Stimulated activated CD8-positive, alpha-beta memory T cell treated with anti-CD3 and anti-CD28 coated beads, Interleukin-15, amount 100 ng/mL, for 24 hours (primary cell): ENCODE measurements at regions not wholly inside any gene's neighbourhood (a gene's known extent, or its start where the extent isn't known, plus 50 kb on each side); places are given as distances from the start of the nearest gene placed in this dataset.
"Not testable (repeated sequence)": the region's sequence is repeated elsewhere in the genome, so short reads cannot be mapped to it uniquely, and the experiment has no call there.

Experiments used
- DNase-seq: peaks from one replicate; pipeline ENCODE4 v3.0.0-alpha.2; 2020; ENCODE audit warnings: low read depth

DNA sequence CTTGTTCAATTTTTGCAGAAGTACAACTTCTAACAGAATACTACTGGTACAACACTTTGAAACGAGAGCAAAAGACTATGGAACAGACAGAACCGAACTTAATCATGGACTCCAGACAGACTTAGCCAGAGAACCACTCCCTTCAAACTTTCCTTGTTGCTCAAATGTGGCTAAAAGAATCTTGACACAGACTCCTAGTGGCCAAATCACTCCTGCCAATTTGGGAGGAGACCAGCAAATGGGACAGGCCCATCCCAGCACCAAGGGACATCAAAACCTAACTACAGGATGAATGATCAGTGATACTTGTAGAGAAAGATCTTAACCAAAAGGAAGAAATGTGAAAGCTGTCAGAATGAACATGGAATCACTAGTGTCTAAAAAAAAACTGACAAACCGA lies 154.0 kb downstream of the MATN1 start:
- DNase-seq, result no peak

GRCh38 chr1:30562559-30562958 lies 160.8 kb downstream of the MATN1 start:
- no peak for DNase-seq

- no peak for DNase-seq
These were observed 171.8 kb downstream of the MATN1 start for GRCh38 chr1:30551603-30552002.

GRCh38 chr1:30550365-30551220 lies 172.8 kb downstream of the MATN1 start:
- DNase-seq, result no peak

GRCh38 chr1:30549872-30550271 lies 173.5 kb downstream of the MATN1 start:
- DNase-seq, result not testable (repeated sequence)

GRCh38 chr1:30548294-30548693 lies 175.1 kb downstream of the MATN1 start:
- DNase-seq, result no peak

- DNase-seq, result not testable (repeated sequence)
These were observed 176.1 kb downstream of the MATN1 start for GRCh38 chr1:30547326-30547725.

- DNase-seq, result no peak
These were observed 178.0 kb downstream of the MATN1 start for GRCh38 chr1:30545365-30545764.

DNA sequence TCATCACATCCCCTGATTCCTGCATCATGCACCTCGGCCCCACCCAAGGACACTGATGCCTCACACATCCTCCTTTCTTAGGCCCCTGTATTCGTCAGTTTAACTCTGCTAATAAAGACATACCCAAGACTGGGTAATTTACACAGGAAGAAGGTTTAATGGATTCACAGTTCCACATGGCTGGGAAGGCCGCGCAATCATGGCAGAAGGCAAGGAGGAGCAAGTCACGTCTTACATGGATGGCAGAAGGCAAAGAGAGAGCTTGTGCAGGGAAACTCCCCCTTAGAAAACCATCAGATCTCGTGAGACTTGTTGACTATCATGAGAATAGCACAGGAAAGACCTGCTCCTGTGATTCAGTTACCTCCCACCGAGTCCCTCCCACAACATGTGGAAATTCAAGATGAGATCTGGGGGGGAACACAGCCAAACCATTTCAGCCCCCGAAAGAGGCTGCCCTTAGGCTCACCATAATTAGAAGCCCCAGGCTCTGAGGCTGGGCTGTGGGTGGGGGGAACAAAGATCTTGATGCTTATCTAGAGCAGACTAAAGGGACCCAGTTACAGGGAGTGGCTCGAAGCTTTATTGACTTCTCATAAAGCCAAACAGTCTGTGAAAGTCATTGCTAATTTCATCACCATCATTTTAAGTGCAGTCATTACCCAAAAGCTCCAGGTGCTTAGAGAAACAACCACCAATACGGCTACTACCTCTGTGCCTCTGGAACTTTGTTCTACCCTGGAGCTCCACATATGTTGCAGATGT lies 181.5 kb downstream of the MATN1 start:
- DNase-seq, result no peak

DNA sequence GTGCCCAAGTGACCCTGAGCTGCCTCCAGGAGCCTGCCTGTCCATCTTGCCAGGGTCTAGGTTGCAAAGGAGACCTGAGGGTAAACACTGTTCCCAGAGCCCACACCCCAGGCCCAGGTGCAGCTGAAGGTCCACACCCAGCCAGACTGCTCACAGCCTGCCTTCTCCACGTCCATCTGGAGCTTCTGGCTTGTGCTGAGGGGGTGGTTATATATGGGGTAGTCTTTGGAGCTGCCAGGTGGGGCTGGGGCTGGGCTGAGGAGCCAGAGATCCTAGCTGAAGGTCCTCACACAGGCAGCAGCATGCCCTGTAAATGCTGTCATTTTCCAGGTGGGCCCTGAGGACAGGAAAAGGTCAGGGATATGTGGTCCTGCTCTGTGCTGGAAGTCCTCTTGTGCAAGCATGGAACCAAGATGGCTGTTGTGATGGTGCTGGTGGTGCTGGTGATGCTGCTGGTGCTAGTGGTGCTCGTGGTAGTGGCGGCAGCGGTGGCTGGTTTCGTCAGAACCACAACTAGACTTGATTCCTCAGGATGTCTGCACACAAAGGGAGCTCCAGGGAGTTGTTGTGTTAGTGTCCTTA lies 182.7 kb downstream of the MATN1 start:
- DNase-seq, result no peak

DNA sequence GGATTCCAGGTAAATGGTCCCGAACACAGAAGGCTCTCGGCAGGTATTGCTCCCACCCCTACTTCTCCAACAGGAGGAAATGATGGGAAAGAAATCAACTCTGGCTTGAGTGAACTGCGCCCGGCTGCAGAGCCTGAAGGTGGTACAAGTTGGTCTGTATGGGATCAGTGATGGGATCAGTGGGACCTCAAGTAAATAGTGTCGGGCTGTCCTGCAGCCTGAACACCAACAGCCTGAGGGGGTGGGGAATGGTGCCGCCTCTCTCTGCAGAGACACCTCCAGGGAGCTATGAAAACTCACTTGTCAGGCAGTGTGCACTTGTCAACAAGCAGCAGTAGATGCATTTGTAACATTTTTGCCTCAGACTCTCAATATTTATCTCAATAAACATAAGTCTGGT lies 183.5 kb downstream of the MATN1 start:
- DNase-seq, result no peak

GRCh38 chr1:30538993-30539867 lies 184.2 kb downstream of the MATN1 start:
- no peak for DNase-seq

- DNase-seq, result no peak
These were observed 185.0 kb downstream of the MATN1 start for GRCh38 chr1:30538226-30538992.

DNA sequence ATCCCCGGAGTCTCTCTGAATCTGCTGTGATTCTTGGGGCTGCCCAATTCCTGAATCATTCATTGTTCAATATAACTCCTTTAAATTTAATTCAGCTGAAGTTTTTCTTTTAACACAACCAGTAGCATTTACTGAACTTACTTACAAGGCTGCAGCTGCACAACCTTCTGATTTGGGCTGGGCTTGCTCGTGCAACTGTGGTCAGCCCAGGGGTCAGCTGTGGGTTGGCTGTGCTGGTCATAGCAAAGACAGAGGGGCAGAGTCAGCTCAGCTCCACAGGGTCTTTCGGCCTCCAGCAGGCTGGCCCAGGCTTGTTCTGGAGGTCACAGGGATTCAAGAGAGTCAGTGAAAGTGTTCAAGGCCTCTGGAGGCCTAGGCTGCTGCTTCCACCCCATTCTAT lies 186.1 kb downstream of the MATN1 start:
- no peak for DNase-seq

DNA sequence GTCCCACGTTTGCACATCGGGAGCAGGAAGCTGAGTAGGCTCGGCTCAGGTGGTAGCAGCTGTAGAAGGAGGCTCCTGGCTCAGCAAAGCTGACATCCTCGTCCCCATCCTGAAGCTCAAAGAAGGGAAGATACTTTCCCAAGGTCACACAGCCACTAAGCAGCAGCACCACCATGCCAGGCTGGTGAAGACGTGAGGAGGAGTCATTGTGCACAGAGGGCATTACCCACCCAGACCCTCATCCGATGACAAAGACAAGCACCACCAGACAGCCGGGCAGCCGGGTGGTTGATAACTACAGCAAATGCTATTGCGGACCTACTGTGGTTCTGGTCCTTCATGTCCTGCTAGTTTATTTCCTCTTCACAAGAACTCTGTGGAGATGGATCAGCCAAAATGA lies 186.9 kb downstream of the MATN1 start:
- no peak for DNase-seq

- DNase-seq, result no peak
These were observed 187.6 kb downstream of the MATN1 start for GRCh38 chr1:30535595-30536325.

- no peak for DNase-seq
These were observed 188.8 kb downstream of the MATN1 start for GRCh38 chr1:30534551-30534940.

DNA sequence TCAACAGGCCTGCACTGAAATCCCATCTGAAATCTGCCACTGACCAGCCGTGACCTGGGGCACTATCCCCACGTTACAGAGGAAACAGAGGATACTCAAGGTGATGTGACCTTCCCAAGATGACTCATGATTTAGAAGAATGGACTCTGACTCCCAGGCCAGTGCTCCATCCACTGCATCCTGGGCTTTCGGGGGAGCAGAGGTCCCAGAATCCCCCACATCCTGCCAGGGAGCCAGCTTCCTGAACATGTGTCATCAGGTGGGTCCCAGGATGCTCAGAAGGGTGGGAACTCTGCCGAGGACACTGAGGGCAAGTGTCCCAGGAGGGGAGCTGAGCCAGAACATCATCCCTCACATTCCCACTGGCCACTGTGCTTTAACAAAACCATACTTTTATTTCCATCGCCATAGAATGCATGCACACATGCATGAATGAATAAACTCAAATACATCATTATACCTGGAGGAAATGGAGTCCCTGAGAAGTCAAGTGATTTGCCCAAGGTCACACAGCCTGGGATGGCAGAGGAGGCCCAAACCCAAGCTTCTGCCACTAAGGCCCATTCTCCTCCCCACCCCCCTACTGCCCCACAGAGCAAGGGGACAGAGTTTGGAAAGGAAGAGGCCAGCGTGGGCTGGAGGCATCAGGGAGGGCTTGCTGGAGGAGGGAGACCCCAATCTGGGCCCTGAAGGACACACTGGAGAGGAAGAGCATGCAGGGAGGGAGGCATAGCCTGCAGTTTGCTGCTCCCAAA lies 189.4 kb downstream of the MATN1 start:
- no peak for DNase-seq

- no peak for DNase-seq
These were observed 190.2 kb downstream of the MATN1 start for GRCh38 chr1:30533141-30533540.

DNA sequence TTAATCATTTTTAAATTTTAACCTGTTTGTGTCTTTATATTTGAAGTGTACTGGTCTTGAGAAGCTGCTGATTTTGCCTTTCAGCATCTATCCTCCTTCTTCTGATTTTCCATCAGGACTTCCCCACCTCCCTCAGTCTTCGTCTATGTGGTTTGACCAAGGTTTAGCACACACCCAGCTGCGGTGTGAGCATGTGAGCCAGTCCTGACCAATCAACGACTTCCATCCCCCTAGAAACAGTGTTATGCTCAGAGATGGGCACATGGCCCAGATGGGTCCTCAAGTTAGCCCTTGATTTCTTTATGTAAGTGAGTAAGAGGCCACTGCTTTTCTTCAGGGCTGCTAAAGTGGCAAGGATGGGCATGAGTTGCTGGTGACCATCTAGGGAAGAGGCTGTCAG lies 190.8 kb downstream of the MATN1 start:
- no peak for DNase-seq
